Fibroblast of lung (primary cell): ENCODE measurements at regions not wholly inside any gene's neighbourhood (a gene's known extent, or its start where the extent isn't known, plus 50 kb on each side); places are given as distances from the start of the nearest gene placed in this dataset.

Experiments used
- DNase-seq, 2 donors: peaks; one replicate each; pipeline versions ENCODE4 v3.0.0 to v3.0.0-alpha.2; 2010; ENCODE audit warnings: low read depth in 2 of 2
- H2AFZ ChIP-seq: 2 replicates; pipeline ENCODE4 v1.5.1; 2012; ENCODE audit warnings: low read length, control low read depth, inconsistent platforms
- H3K27ac ChIP-seq: 2 replicates; pipeline ENCODE4 v1.5.1; 2011; ENCODE audit warnings: low read length, control low read depth; ENCODE audit not compliant: insufficient read depth
- H3K27me3 ChIP-seq: 2 replicates; pipeline ENCODE4 v1.5.1; 2011; ENCODE audit warnings: mild to moderate bottlenecking, low read length; ENCODE audit not compliant: control insufficient read depth, insufficient read depth
- H3K36me3 ChIP-seq: 2 replicates; pipeline ENCODE4 v1.5.1; 2011; ENCODE audit warnings: low read length; ENCODE audit not compliant: control insufficient read depth, insufficient read depth
- H3K4me1 ChIP-seq: 2 replicates; pipeline ENCODE4 v1.5.1; 2011; ENCODE audit warnings: low read length; ENCODE audit not compliant: control insufficient read depth, insufficient read depth; ENCODE audit errors: extremely low read depth
- H3K4me2 ChIP-seq: 2 replicates; pipeline ENCODE4 v1.5.1; 2011; ENCODE audit warnings: low read length, control low read depth; ENCODE audit not compliant: insufficient read depth; ENCODE audit errors: extremely low read depth
- H3K4me3 ChIP-seq, 4 experiments: fragments of 200-600 bp in 1 of 4; sonication (generic) in 1 of 4; replicated peaks in 1 of 4; 2 replicates each; pipeline ENCODE4 v1.5.1; 2011 to 2016; ENCODE audit warnings: low read length in 4 of 4, low read depth in 3 of 4, mild to moderate bottlenecking in 3 of 4, control low read depth in 2 of 4, inconsistent platforms in 1 of 4, mixed read lengths in 1 of 4; ENCODE audit not compliant: insufficient read depth in 1 of 4; ENCODE audit errors: control extremely low read depth in 1 of 4
- H3K79me2 ChIP-seq: 2 replicates; pipeline ENCODE4 v1.5.1; 2012; ENCODE audit warnings: mild to moderate bottlenecking, low read length, inconsistent platforms; ENCODE audit not compliant: control insufficient read depth, insufficient read depth
- H3K9ac ChIP-seq: 2 replicates; pipeline ENCODE4 v1.5.1; 2011; ENCODE audit warnings: mild to moderate bottlenecking, low read length, control low read depth; ENCODE audit not compliant: insufficient read depth
- H3K9me3 ChIP-seq: 2 replicates; pipeline ENCODE4 v1.5.1; 2012; ENCODE audit warnings: low read depth, low read length; ENCODE audit not compliant: control insufficient read depth, insufficient read depth
- H4K20me1 ChIP-seq: 2 replicates; pipeline ENCODE4 v1.5.1; 2011; ENCODE audit warnings: low read length; ENCODE audit not compliant: control insufficient read depth, insufficient read depth; ENCODE audit errors: extremely low read depth
- CTCF ChIP-seq, 2 donors: IDR thresholded peaks in 1 of 2; conservative IDR thresholded peaks in 1 of 2; 1 replicate in 1 of 2; 2 replicates in 1 of 2; pipeline ENCODE4 v1.5.1; 2011 to 2012; ENCODE audit warnings: low read length in 2 of 2, control low read depth in 1 of 2, inconsistent platforms in 1 of 2, low read depth in 1 of 2, mild to moderate bottlenecking in 1 of 2
- EZH2 ChIP-seq: IDR thresholded peaks from 2 replicates; pipeline ENCODE4 v1.5.1; 2012; ENCODE audit warnings: low read length, control low read depth, mild to moderate bottlenecking; ENCODE audit errors: missing control alignments

DNA sequence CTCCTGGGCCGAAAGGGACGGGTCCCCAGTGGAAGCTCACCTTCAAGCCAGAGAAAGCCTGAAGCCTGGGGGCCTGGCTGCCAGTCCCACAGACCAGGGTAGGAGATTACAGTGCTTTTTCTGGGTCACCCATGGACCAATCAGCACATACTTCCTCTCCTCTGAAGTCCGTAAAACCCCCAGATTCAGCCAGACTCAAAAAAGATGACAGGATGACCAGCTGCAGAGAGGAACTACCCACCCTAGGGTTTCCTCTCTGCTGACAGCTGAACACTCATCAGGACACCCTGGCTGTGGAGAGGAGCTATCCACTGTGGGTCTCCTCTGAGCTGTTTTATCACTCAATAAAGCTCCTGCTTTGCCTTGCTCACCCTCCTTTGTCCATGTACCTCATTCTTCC is 78.0 kb downstream of the SAMD9 start:
- DNase-seq, result no peak
- Histone ChIP-seq H3K27me3 (no peaks in the 10 kb centered on the region), H3K4me3 (no peak overlapping the region), H3K9me3 (no peaks in the 10 kb centered on the region), H3K36me3 (no peaks in the 10 kb centered on the region), H4K20me1 (no peaks in the 10 kb centered on the region), H3K9ac (no peak overlapping the region), H2AFZ (no peak overlapping the region), H3K27ac (no peak overlapping the region), H3K4me1 (peaks cover 3% of the 10 kb centered on the region), H3K4me2 (no peak overlapping the region), H3K79me2 (no peaks in the 10 kb centered on the region)
- TF ChIP-seq EZH2 (no peak), CTCF (conservative IDR thresholded peaks at IDR 0.05 in 1 of 2, IDR thresholded peaks at IDR 0.05 in 1 of 2; ENCODE audit: low read depth in 1 of 2, low read length in 2 of 2) (no peak)

GRCh38 chr7:93039282-93039681 is 78.5 kb downstream of the SAMD9 start:
- TF ChIP-seq EZH2 (no peak), CTCF (conservative IDR thresholded peaks at IDR 0.05 in 1 of 2, IDR thresholded peaks at IDR 0.05 in 1 of 2; ENCODE audit: low read depth in 1 of 2, low read length in 2 of 2) (no peak)
- H2AFZ ChIP-seq, result no peak overlapping the region

DNA sequence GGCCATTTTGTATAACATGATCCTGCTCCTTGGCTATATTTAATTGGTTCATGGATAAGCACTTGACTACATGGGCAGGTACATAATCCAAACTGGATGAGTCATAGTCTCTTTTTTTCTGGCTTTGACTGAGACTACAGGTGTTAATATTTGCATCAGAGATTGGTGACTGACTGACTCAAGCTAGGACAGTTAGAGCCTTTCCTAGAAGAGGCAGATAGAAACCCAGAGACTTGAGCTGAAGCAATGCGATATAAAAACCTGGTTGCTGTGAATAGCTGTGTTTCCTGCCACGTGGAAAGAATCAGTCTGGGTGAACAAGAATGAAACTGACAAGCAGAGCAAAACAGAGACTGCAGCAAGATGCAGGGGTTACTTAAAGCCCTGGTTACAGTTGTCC is 81.0 kb downstream of the SAMD9 start:
- no peaks in the 10 kb centered on the region for H3K27me3 ChIP-seq
- no peaks in the 10 kb centered on the region for H4K20me1 ChIP-seq
- H3K4me1 ChIP-seq, result no peaks in the 10 kb centered on the region
- no peak overlapping the region for H3K9ac ChIP-seq
- no peak for DNase-seq
- H3K4me2 ChIP-seq, result no peak overlapping the region
- H2AFZ ChIP-seq, result no peak overlapping the region
- no peaks in the 10 kb centered on the region for H3K36me3 ChIP-seq
- TF ChIP-seq EZH2 (no peak), CTCF (conservative IDR thresholded peaks at IDR 0.05 in 1 of 2, IDR thresholded peaks at IDR 0.05 in 1 of 2; ENCODE audit: low read depth in 1 of 2, low read length in 2 of 2) (no peak)
- H3K79me2 ChIP-seq, result no peaks in the 10 kb centered on the region
- no peak overlapping the region for H3K27ac ChIP-seq
- H3K4me3 ChIP-seq, result no peak overlapping the region
- no peaks in the 10 kb centered on the region for H3K9me3 ChIP-seq

More at GRCh38 chr7:93039282-93039681, 78.5 kb downstream of the SAMD9 start:
- H3K9me3 ChIP-seq, result no peaks in the 10 kb centered on the region
- no peaks in the 10 kb centered on the region for H4K20me1 ChIP-seq
- DNase-seq, result no peak
- no peak overlapping the region for H3K4me3 ChIP-seq
- H3K36me3 ChIP-seq, result no peaks in the 10 kb centered on the region
- H3K4me1 ChIP-seq, result peaks cover 3% of the 10 kb centered on the region
- H3K4me2 ChIP-seq, result no peak overlapping the region
- no peak overlapping the region for H3K27ac ChIP-seq
- H3K27me3 ChIP-seq, result no peaks in the 10 kb centered on the region
- H3K79me2 ChIP-seq, result no peaks in the 10 kb centered on the region
- no peak overlapping the region for H3K9ac ChIP-seq
